Caco-2 (cell line): ENCODE measurements at regions not wholly inside any gene's neighbourhood (a gene's known extent, or its start where the extent isn't known, plus 50 kb on each side); places are given as distances from the start of the nearest gene placed in this dataset.
"Not testable (repeated sequence)": the region's sequence is repeated elsewhere in the genome, so short reads cannot be mapped to it uniquely, and the experiment has no call there.

ENCODE experiments used
- BruUV-seq: library from RNA; stranded (reverse); fragments of 400-500 nt; replicated peaks from 2 replicates; lab custom pipeline; 2021; lab: Mats Ljungman, UMichigan
- CTCF ChIA-PET: fragments of 300-600 bp; sonication (Branson Sonifier 250); formaldehyde crosslinking; loops from one replicate; lab custom pipeline; 2022; ENCODE audit warnings: antibody characterized with exemption; lab: Charles Lee
- POLR2A ChIA-PET: fragments of 300-600 bp; sonication (Branson Sonifier 250); formaldehyde crosslinking; loops from one replicate; lab custom pipeline; 2022; ENCODE audit warnings: antibody characterized with exemption; lab: Charles Lee
- DNase-seq, 2 experiments: peaks; one replicate each; pipeline versions ENCODE4 v3.0.0 to v3.0.0-alpha.2; 2020 to 2022
- H3K27me3 ChIP-seq: replicated peaks from 2 replicates; pipeline ENCODE4 v1.6.0; 2011; ENCODE audit warnings: low read length; ENCODE audit not compliant: control insufficient read depth, insufficient read depth
- H3K36me3 ChIP-seq: 2 replicates; pipeline ENCODE4 v1.5.1; 2011; ENCODE audit warnings: low read length; ENCODE audit not compliant: control insufficient read depth, insufficient read depth
- H3K4me1 ChIP-seq: fragments of 250-450 bp; sonication (Bioruptor Pico); 2 replicates; pipeline ENCODE4 v1.5.1; 2020; ENCODE audit warnings: mild to moderate bottlenecking
- H3K4me3 ChIP-seq: 2 replicates; pipeline ENCODE4 v1.5.1; 2011; ENCODE audit warnings: low read depth, mild to moderate bottlenecking, control low read depth, low read length
- H3K9me3 ChIP-seq: fragments of 250-450 bp; sonication (Bioruptor Pico); 2 replicates; pipeline ENCODE4 v1.5.1; 2020; ENCODE audit warnings: mild to moderate bottlenecking, moderate library complexity
- H3K27ac Mint-ChIP-seq: one replicate; pipeline ENCODE4 v1.8.0; 2022; ENCODE audit warnings: mixed read lengths; ENCODE audit not compliant: unreplicated experiment
- H3K27me3 Mint-ChIP-seq: one replicate; pipeline ENCODE4 v1.8.0; 2022; ENCODE audit warnings: mixed read lengths; ENCODE audit not compliant: insufficient read depth, unreplicated experiment
- H3K36me3 Mint-ChIP-seq: one replicate; pipeline ENCODE4 v1.8.0; 2022; ENCODE audit warnings: mild to moderate bottlenecking, mixed read lengths; ENCODE audit not compliant: insufficient read depth, unreplicated experiment
- H3K4me1 Mint-ChIP-seq: one replicate; pipeline ENCODE4 v1.8.0; 2022; ENCODE audit warnings: low read depth, mixed read lengths; ENCODE audit not compliant: unreplicated experiment
- H3K4me3 Mint-ChIP-seq: one replicate; pipeline ENCODE4 v1.8.0; 2022; ENCODE audit warnings: mild to moderate bottlenecking, moderate library complexity, mixed read lengths; ENCODE audit not compliant: unreplicated experiment
- H3K9me3 Mint-ChIP-seq: one replicate; pipeline ENCODE4 v1.8.0; 2022; ENCODE audit warnings: mixed read lengths; ENCODE audit not compliant: unreplicated experiment
- intact Hi-C: fragments of 100-400 bp; cut with micrococcal nuclease; formaldehyde crosslinking; loops from one replicate; pipeline ENCODE4 v1.10.0; 2022; ENCODE audit not compliant: unreplicated experiment
- TF ChIP-seq, protein P1 (sequence below), 2 experiments: fragments of 200-600 bp in 1 of 2; IDR thresholded peaks; 1 replicate in 1 of 2; 2 replicates in 1 of 2; pipeline versions ENCODE4 v1.5.1 to v1.8.0; 2011 to 2022; ENCODE audit warnings: antibody characterized with exemption in 1 of 2, control low read depth in 1 of 2, inconsistent platforms in 1 of 2, low read depth in 1 of 2, low read length in 1 of 2, mild to moderate bottlenecking in 1 of 2, moderate library complexity in 1 of 2; ENCODE audit not compliant: insufficient read depth in 1 of 2, severe bottlenecking in 1 of 2, unreplicated experiment in 1 of 2

DNA sequence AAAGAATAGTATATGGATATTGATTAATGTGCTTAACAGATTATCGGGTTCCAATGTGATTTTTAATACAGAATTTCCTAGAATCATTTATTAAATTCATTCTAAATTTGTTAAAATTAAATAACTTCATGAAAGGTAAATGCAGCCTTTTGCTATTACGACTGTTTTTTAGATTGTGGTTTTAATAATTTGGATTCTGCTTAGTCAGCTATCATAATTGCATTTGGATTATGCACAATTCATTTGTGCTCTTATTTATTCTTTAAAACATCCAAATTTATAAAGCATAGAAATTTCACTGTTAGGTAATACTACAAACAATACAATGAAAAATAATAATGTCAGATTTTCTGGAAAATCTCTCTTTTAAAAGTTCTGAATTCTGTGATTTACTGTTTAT is 1598.5 kb downstream of the EFNA5 start:
- H3K36me3 Mint-ChIP-seq: no peaks in the 10 kb centered on the region
- Histone ChIP-seq H3K9me3 (no peaks in the 10 kb centered on the region), H3K4me3 (no peak overlapping the region), H3K36me3 (no peaks in the 10 kb centered on the region), H3K4me1 (no peaks in the 10 kb centered on the region), H3K27me3 (no peaks in the 10 kb centered on the region)
- intact Hi-C loops: no loop called here
- POLR2A ChIA-PET: no interaction called here
- no peaks in the 10 kb centered on the region for H3K9me3 Mint-ChIP-seq
- H3K27me3 Mint-ChIP-seq: no peaks in the 10 kb centered on the region
- TF ChIP-seq, protein P1, sequence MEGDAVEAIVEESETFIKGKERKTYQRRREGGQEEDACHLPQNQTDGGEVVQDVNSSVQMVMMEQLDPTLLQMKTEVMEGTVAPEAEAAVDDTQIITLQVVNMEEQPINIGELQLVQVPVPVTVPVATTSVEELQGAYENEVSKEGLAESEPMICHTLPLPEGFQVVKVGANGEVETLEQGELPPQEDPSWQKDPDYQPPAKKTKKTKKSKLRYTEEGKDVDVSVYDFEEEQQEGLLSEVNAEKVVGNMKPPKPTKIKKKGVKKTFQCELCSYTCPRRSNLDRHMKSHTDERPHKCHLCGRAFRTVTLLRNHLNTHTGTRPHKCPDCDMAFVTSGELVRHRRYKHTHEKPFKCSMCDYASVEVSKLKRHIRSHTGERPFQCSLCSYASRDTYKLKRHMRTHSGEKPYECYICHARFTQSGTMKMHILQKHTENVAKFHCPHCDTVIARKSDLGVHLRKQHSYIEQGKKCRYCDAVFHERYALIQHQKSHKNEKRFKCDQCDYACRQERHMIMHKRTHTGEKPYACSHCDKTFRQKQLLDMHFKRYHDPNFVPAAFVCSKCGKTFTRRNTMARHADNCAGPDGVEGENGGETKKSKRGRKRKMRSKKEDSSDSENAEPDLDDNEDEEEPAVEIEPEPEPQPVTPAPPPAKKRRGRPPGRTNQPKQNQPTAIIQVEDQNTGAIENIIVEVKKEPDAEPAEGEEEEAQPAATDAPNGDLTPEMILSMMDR (IDR thresholded peaks at IDR 0.05; ENCODE audit: insufficient read depth in 1 of 2, low read depth in 1 of 2, low read length in 1 of 2, severe bottlenecking in 1 of 2, unreplicated experiment in 1 of 2): no peak
- H3K4me3 Mint-ChIP-seq: no peak overlapping the region
- H3K4me1 Mint-ChIP-seq: no peaks in the 10 kb centered on the region
- H3K27ac Mint-ChIP-seq: no peak overlapping the region
- CTCF ChIA-PET: no interaction called here
- no peak for DNase-seq
- no TSS peak for BruUV-seq

DNA sequence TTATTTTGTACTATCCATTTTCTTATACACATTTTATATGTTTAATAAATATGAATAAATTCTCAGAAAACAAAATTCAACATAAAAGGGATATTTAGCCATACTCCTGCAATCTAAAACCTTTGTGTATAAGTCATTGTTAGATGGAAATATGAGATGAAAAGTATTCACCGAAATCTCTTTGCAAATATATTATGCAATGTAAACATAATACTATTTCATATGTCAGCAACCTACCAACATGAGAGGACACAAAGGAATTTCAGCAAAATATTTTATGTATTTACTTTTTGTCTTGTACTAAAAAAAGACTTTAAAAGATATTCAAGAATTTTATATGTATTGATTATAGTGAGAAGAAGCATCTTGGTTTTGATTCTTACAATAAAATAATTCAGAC is 1623.4 kb downstream of the EFNA5 start:
- DNase-seq: no peak
- CTCF ChIA-PET: no interaction called here
- Histone ChIP-seq H3K36me3 (no peaks in the 10 kb centered on the region), H3K4me3 (no peak overlapping the region), H3K27me3 (no peaks in the 10 kb centered on the region), H3K9me3 (no peaks in the 10 kb centered on the region), H3K4me1 (no peaks in the 10 kb centered on the region)
- Mint-ChIP-seq H3K4me3 (no peak overlapping the region), H3K27ac (no peak overlapping the region), H3K9me3 (no peaks in the 10 kb centered on the region), H3K4me1 (no peaks in the 10 kb centered on the region), H3K36me3 (no peaks in the 10 kb centered on the region), H3K27me3 (no peaks in the 10 kb centered on the region)
- TF ChIP-seq, protein P1 (IDR thresholded peaks at IDR 0.05; ENCODE audit: insufficient read depth in 1 of 2, low read depth in 1 of 2, low read length in 1 of 2, severe bottlenecking in 1 of 2, unreplicated experiment in 1 of 2): no peak
- intact Hi-C loops: no loop called here
- POLR2A ChIA-PET: no interaction called here
- BruUV-seq: no TSS peak

DNA sequence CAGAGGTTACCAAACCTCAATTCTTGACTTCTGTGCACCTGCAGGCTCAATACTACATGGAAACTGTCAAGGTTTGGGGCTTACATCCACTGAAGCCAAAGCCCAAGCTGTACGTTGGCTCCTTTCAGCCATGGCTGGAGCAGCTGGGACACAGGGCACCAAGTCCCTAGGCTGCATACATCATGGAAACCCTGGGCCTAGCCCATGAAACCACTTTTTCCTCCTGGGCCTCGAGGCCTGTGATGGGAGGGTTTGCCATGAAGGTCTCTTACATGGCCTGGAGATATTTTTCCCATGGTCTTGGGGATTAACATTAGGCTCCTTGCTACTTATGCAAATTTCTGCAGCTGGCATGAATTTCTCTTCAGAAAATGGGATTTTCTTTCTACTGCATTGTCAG is 1638.7 kb downstream of the EFNA5 start:
- H3K27me3 ChIP-seq, BruUV-seq, H3K36me3 ChIP-seq, H3K4me3 Mint-ChIP-seq, CTCF ChIA-PET, H3K9me3 ChIP-seq, POLR2A ChIA-PET, H3K9me3 Mint-ChIP-seq, intact Hi-C loops, H3K36me3 Mint-ChIP-seq, H3K27me3 Mint-ChIP-seq, H3K4me3 ChIP-seq, H3K4me1 Mint-ChIP-seq, H3K4me1 ChIP-seq, H3K27ac Mint-ChIP-seq, DNase-seq: not testable (repeated sequence)

DNA sequence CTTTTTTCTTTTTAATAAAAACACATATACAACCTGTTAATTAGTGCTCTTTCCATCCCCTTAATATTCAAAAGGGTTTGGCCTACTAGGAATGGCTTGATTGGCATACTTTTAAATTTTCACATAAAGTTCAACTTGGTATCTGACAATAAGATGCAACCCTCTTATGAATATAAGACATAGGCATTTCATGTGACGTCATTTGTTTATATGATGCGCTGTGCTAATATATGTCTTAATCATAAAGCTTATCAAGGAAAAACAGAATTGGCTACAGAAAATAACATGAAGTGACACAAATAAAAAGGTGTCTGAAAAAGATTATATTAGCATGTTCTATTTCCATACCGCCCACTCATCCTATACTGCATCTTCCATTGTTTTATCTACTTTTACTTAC is 1642.4 kb downstream of the EFNA5 start:
- no peak for DNase-seq
- no peaks in the 10 kb centered on the region for H3K4me1 ChIP-seq
- Mint-ChIP-seq H3K36me3 (no peaks in the 10 kb centered on the region), H3K9me3 (no peaks in the 10 kb centered on the region), H3K27ac (no peak overlapping the region), H3K4me3 (no peak overlapping the region), H3K4me1 (no peaks in the 10 kb centered on the region), H3K27me3 (peaks cover 2% of the 10 kb centered on the region)
- ChIA-PET POLR2A (no interaction called here), CTCF (no interaction called here)
- H3K36me3 ChIP-seq: no peaks in the 10 kb centered on the region
- no peaks in the 10 kb centered on the region for H3K9me3 ChIP-seq
- intact Hi-C loops: no loop called here
- no peak overlapping the region for H3K4me3 ChIP-seq
- TF ChIP-seq, protein P1 (IDR thresholded peaks at IDR 0.05; ENCODE audit: insufficient read depth in 1 of 2, low read depth in 1 of 2, low read length in 1 of 2, severe bottlenecking in 1 of 2, unreplicated experiment in 1 of 2): no peak
- no peaks in the 10 kb centered on the region for H3K27me3 ChIP-seq
- BruUV-seq: no TSS peak
